ENCODE measurements at regions not wholly inside any gene's neighbourhood (a gene's known extent, or its start where the extent isn't known, plus 50 kb on each side); places are given as distances from the start of the nearest gene placed in this dataset.
A peak's percentile ranks its signal among the peaks of the same experiment; 100 is the strongest.

- intact Hi-C loops (cut with DNase I, micrococcal nuclease): loop anchor here (1.0 to 5.0 kb wide), 6 partner anchors 75 to 484 kb away; partner anchors contain the start of genes SLC38A6 (in 1 of the 2) and TRMT5 (in 1 of the 2)
- Mint-ChIP-seq H3K4me1 (peaks cover 52% of the 10 kb centered on the region), H3K9me3 (ENCODE audit: low read depth) (no peaks in the 10 kb centered on the region), H3K4me3 (peak overlapping the region; percentile 38), H3K27ac (peak overlapping the region; percentile 88), H3K36me3 (ENCODE audit: low read depth) (no peaks in the 10 kb centered on the region), H3K27me3 (peaks cover 4% of the 10 kb centered on the region)
- POLR2A ChIA-PET: interaction anchor here (0.5 to 0.8 kb wide), 4 partner anchors 26 to 517 kb away, joined by 3 to 5 read pairs (median 3); partner anchors contain the start of gene HIF1A
- ATAC-seq (peak; percentile 82), DNase-seq (peak; percentile 85)
- CTCF ChIA-PET: interaction anchor here (0.7 kb wide), 1 partner anchor 32 kb away, joined by 3 read pairs; no protein-coding TSS in a partner anchor
Observed at GRCh38 chr14:61178226-61179060, 102.7 kb downstream of the TMEM30B start.

- peak; percentile 57 for DNase-seq
- Mint-ChIP-seq H3K27ac (peak overlapping the region; percentile 88), H3K4me1 (peaks cover 46% of the 10 kb centered on the region), H3K36me3 (ENCODE audit: low read depth) (no peaks in the 10 kb centered on the region), H3K4me3 (peak overlapping the region; percentile 38), H3K9me3 (ENCODE audit: low read depth) (peaks cover 5% of the 10 kb centered on the region), H3K27me3 (peaks cover 1% of the 10 kb centered on the region)
- intact Hi-C loops (cut with DNase I, micrococcal nuclease): loop anchor here (1.0 to 5.0 kb wide), 6 partner anchors 74 to 485 kb away; partner anchors contain the start of genes SLC38A6 (in 1 of the 2) and TRMT5 (in 1 of the 2)
- ChIA-PET CTCF (interaction anchor here (0.7 kb wide), 1 partner anchor 31 kb away, joined by 3 read pairs; no protein-coding TSS in a partner anchor), POLR2A (interaction anchor here (0.6 to 0.8 kb wide), 2 partner anchors 42 to 231 kb away, joined by 3 to 5 read pairs; no protein-coding TSS in a partner anchor)
- ATAC-seq: peak; percentile 37
Observed at GRCh38 chr14:61177279-61178225, 103.6 kb downstream of the TMEM30B start.

- ATAC-seq (no peak), DNase-seq (no peak)
- ChIA-PET CTCF (interaction anchor here (0.8 kb wide), 1 partner anchor 9 kb away, joined by 3 read pairs; no protein-coding TSS in a partner anchor), POLR2A (no interaction called here)
- Mint-ChIP-seq H3K4me1 (peaks cover 46% of the 10 kb centered on the region), H3K27me3 (no peaks in the 10 kb centered on the region), H3K27ac (peak overlapping the region; percentile 88), H3K4me3 (no peak overlapping the region), H3K36me3 (ENCODE audit: low read depth) (no peaks in the 10 kb centered on the region), H3K9me3 (ENCODE audit: low read depth) (peaks cover 7% of the 10 kb centered on the region)
- intact Hi-C loops (cut with DNase I, micrococcal nuclease): loop anchor here in 1 of 2 experiments (5.0 kb wide), 3 partner anchors 166 to 486 kb away; no protein-coding TSS in a partner anchor
Observed at GRCh38 chr14:61176686-61177085, 104.5 kb downstream of the TMEM30B start.

GRCh38 chr14:61174987-61175386 lies 106.2 kb downstream of the TMEM30B start:
- Mint-ChIP-seq H3K4me3 (no peak overlapping the region), H3K27ac (peak overlapping the region; percentile 9), H3K4me1 (peaks cover 45% of the 10 kb centered on the region), H3K36me3 (ENCODE audit: low read depth) (no peaks in the 10 kb centered on the region), H3K9me3 (ENCODE audit: low read depth) (peaks cover 7% of the 10 kb centered on the region), H3K27me3 (peaks cover 4% of the 10 kb centered on the region)
- DNase-seq (no peak), ATAC-seq (no peak)
- intact Hi-C loops (cut with DNase I, micrococcal nuclease): loop anchor here in 1 of 2 experiments (5.0 kb wide), 3 partner anchors 167 to 487 kb away; no protein-coding TSS in a partner anchor
- CTCF ChIA-PET: interaction anchor here (1.1 to 1.9 kb wide), 2 partner anchors 8 to 14 kb away, joined by 3 to 5 read pairs; no protein-coding TSS in a partner anchor
- POLR2A ChIA-PET: no interaction called here

- POLR2A ChIA-PET: no interaction called here
- Mint-ChIP-seq H3K36me3 (ENCODE audit: low read depth) (no peaks in the 10 kb centered on the region), H3K27ac (peak overlapping the region; percentile 9), H3K9me3 (ENCODE audit: low read depth) (peaks cover 7% of the 10 kb centered on the region), H3K27me3 (peaks cover 5% of the 10 kb centered on the region), H3K4me1 (peaks cover 41% of the 10 kb centered on the region), H3K4me3 (no peak overlapping the region)
- CTCF ChIA-PET: interaction anchor here (1.0 to 1.9 kb wide), 4 partner anchors 9 to 909 kb away, joined by 3 to 5 read pairs (median 4); no protein-coding TSS in a partner anchor
- no peak for ATAC-seq
- intact Hi-C loops (cut with DNase I, micrococcal nuclease): no loop called here
- no peak for DNase-seq
Observed at GRCh38 chr14:61174441-61174891, 106.7 kb downstream of the TMEM30B start.

- Mint-ChIP-seq H3K4me1 (peaks cover 16% of the 10 kb centered on the region), H3K27ac (no peak overlapping the region), H3K9me3 (ENCODE audit: low read depth) (peaks cover 7% of the 10 kb centered on the region), H3K4me3 (no peak overlapping the region), H3K36me3 (ENCODE audit: low read depth) (no peaks in the 10 kb centered on the region), H3K27me3 (peaks cover 7% of the 10 kb centered on the region)
- DNase-seq (no peak), ATAC-seq (no peak)
- ChIA-PET POLR2A (no interaction called here), CTCF (no interaction called here)
- intact Hi-C loops (cut with DNase I, micrococcal nuclease): no loop called here
Observed at GRCh38 chr14:61171727-61172126, 109.4 kb downstream of the TMEM30B start.

- DNase-seq (no peak), ATAC-seq (no peak)
- intact Hi-C loops (cut with DNase I, micrococcal nuclease): no loop called here
- no peak overlapping the region for H3K27ac Mint-ChIP-seq
- H3K4me3 Mint-ChIP-seq: no peak overlapping the region
- ChIA-PET POLR2A (no interaction called here), CTCF (interaction anchor here (1.0 to 1.2 kb wide), 3 partner anchors 8 to 436 kb away, joined by 3 read pairs; no protein-coding TSS in a partner anchor)
- peaks cover 15% of the 10 kb centered on the region for H3K27me3 Mint-ChIP-seq
- peaks cover 3% of the 10 kb centered on the region for H3K36me3 Mint-ChIP-seq (ENCODE audit: low read depth)
- peaks cover 10% of the 10 kb centered on the region for H3K9me3 Mint-ChIP-seq (ENCODE audit: low read depth)
- H3K4me1 Mint-ChIP-seq: no peaks in the 10 kb centered on the region
Observed at GRCh38 chr14:61168141-61168540, 113.0 kb downstream of the TMEM30B start.

GRCh38 chr14:61167642-61168041 lies 113.5 kb downstream of the TMEM30B start:
- CTCF ChIA-PET: interaction anchor here (1.0 to 1.2 kb wide), 3 partner anchors 9 to 435 kb away, joined by 3 read pairs; no protein-coding TSS in a partner anchor
- Mint-ChIP-seq H3K27ac (no peak overlapping the region), H3K36me3 (ENCODE audit: low read depth) (peaks cover 3% of the 10 kb centered on the region), H3K9me3 (ENCODE audit: low read depth) (peaks cover 6% of the 10 kb centered on the region), H3K4me3 (no peak overlapping the region), H3K27me3 (peaks cover 15% of the 10 kb centered on the region), H3K4me1 (no peaks in the 10 kb centered on the region)
- DNase-seq (no peak), ATAC-seq (no peak)
- intact Hi-C loops (cut with DNase I, micrococcal nuclease): no loop called here
- POLR2A ChIA-PET: no interaction called here

GRCh38 chr14:61160798-61161197 lies 120.3 kb downstream of the TMEM30B start:
- intact Hi-C loops (cut with DNase I, micrococcal nuclease): no loop called here
- Mint-ChIP-seq H3K36me3 (ENCODE audit: low read depth) (peaks cover 3% of the 10 kb centered on the region), H3K9me3 (ENCODE audit: low read depth) (peaks cover 4% of the 10 kb centered on the region), H3K4me1 (no peaks in the 10 kb centered on the region), H3K27me3 (peaks cover 21% of the 10 kb centered on the region), H3K4me3 (no peak overlapping the region), H3K27ac (no peak overlapping the region)
- ChIA-PET POLR2A (no interaction called here), CTCF (no interaction called here)
- ATAC-seq (no peak), DNase-seq (no peak)

- peaks cover 10% of the 10 kb centered on the region for H3K27me3 Mint-ChIP-seq
- no peak for DNase-seq
- H3K4me1 Mint-ChIP-seq: no peaks in the 10 kb centered on the region
- H3K9me3 Mint-ChIP-seq (ENCODE audit: low read depth): no peaks in the 10 kb centered on the region
- ChIA-PET POLR2A (no interaction called here), CTCF (interaction anchor here (1.2 to 1.5 kb wide), 2 partner anchors 9 to 805 kb away, joined by 3 to 5 read pairs; no protein-coding TSS in a partner anchor)
- H3K4me3 Mint-ChIP-seq: no peak overlapping the region
- no peak for ATAC-seq
- no peaks in the 10 kb centered on the region for H3K36me3 Mint-ChIP-seq (ENCODE audit: low read depth)
- H3K27ac Mint-ChIP-seq: no peak overlapping the region
- intact Hi-C loops (cut with DNase I, micrococcal nuclease): no loop called here
Observed at GRCh38 chr14:61154641-61155040, 126.5 kb downstream of the TMEM30B start.

Measured in activated CD4-positive, alpha-beta T cell treated with anti-CD3 and anti-CD28 coated beads for 36 hours (primary cell).